Lower leg skin (tissue), 3 donors: ENCODE measurements at regions not wholly inside any gene's neighbourhood (a gene's known extent, or its start where the extent isn't known, plus 50 kb on each side); places are given as distances from the start of the nearest gene placed in this dataset.

ENCODE experiments used
- CTCF ChIP-seq, 3 donors: fragments of 450-650 bp; IDR thresholded peaks; one replicate each; pipeline ENCODE4 v1.5.1; 2016; ENCODE audit warnings: antibody characterized with exemption in 3 of 3, mild to moderate bottlenecking in 3 of 3, moderate library complexity in 2 of 3
- POLR2A ChIP-seq, 2 donors: fragments of 450-650 bp; IDR thresholded peaks; one replicate each; pipeline ENCODE4 v1.6.1; 2016 to 2017; ENCODE audit warnings: antibody characterized with exemption in 2 of 2, mild to moderate bottlenecking in 1 of 2, moderate library complexity in 1 of 2

GRCh38 chrX:13232484-13232883, 87.4 kb downstream of the ATXN3L start:
- TF ChIP-seq CTCF (IDR thresholded peaks at IDR 0.05) (no peak), POLR2A (IDR thresholded peaks at IDR 0.05) (no peak)
